H1 (cell line): ENCODE measurements at regions not wholly inside any gene's neighbourhood (a gene's known extent, or its start where the extent isn't known, plus 50 kb on each side); places are given as distances from the start of the nearest gene placed in this dataset.

Source experiments
- CTCF ChIA-PET: fragments of 300-600 bp; sonication (Branson Sonifier 250); formaldehyde crosslinking; loops from one replicate; lab custom pipeline; 2021; ENCODE audit not compliant: partially characterized antibody; lab: Charles Lee
- POLR2A ChIA-PET: fragments of 300-600 bp; sonication (Branson Sonifier 250); formaldehyde crosslinking; loops from one replicate; lab custom pipeline; 2021; ENCODE audit warnings: inconsistent platforms; ENCODE audit not compliant: partially characterized antibody; lab: Charles Lee
- DNase-seq, 2 experiments: peaks; one replicate each; pipeline versions ENCODE4 v3.0.0 to v3.0.0-alpha.2; 2010 to 2022; ENCODE audit warnings: low spot score in 2 of 2, low read depth in 1 of 2, mixed read lengths in 1 of 2
- FAIRE-seq: peaks from 2 replicates; lab custom pipeline; 2011; peaks lifted over from hg19 to GRCh38; lab: Jason Lieb, UNC
- H2AFZ ChIP-seq: 2 replicates; pipeline ENCODE4 v1.8.1; 2012; ENCODE audit warnings: low read length, inconsistent platforms
- H2AK5ac ChIP-seq: 2 replicates; pipeline ENCODE4 v1.6.1; 2013; ENCODE audit warnings: low read depth, low read length
- H2BK120ac ChIP-seq: replicated peaks from 2 replicates; pipeline ENCODE3; 2013; ENCODE audit warnings: low read depth, low read length, inconsistent platforms
- H2BK12ac ChIP-seq: 2 replicates; pipeline ENCODE4 v1.6.1; 2013; ENCODE audit warnings: low read depth, low read length
- H2BK15ac ChIP-seq: 2 replicates; pipeline ENCODE4 v1.6.1; 2013; ENCODE audit warnings: low read length
- H2BK20ac ChIP-seq: 2 replicates; pipeline ENCODE4 v1.6.1; 2013; ENCODE audit warnings: low read length
- H2BK5ac ChIP-seq: 2 replicates; pipeline ENCODE4 v1.6.1; 2013; ENCODE audit warnings: low read depth, low read length
- H3K14ac ChIP-seq: 2 replicates; pipeline ENCODE4 v1.6.1; 2013; ENCODE audit warnings: inconsistent platforms; ENCODE audit not compliant: insufficient read length
- H3K18ac ChIP-seq: 2 replicates; pipeline ENCODE4 v1.6.1; 2013; ENCODE audit warnings: low read length; ENCODE audit errors: extremely low read depth
- H3K23ac ChIP-seq: 2 replicates; pipeline ENCODE4 v1.6.1; 2013; ENCODE audit warnings: inconsistent platforms; ENCODE audit not compliant: insufficient read length
- H3K23me2 ChIP-seq: 2 replicates; pipeline ENCODE4 v1.6.1; 2013; ENCODE audit warnings: low read depth, low read length
- H3K27ac ChIP-seq: 2 replicates; pipeline ENCODE4 v1.6.1; 2011; ENCODE audit warnings: low read depth, low read length, inconsistent platforms
- H3K27me3 ChIP-seq, 4 experiments: replicated peaks in 1 of 4; 1 replicate in 1 of 4; 2 replicates in 3 of 4; pipeline versions ENCODE4 v1.6.1 to v1.8.1; 2011 to 2013; ENCODE audit warnings: low read length in 3 of 4, mild to moderate bottlenecking in 3 of 4, inconsistent platforms in 2 of 4, mixed read lengths in 2 of 4, moderate library complexity in 1 of 4; ENCODE audit not compliant: control insufficient read depth in 3 of 4, insufficient read depth in 3 of 4; ENCODE audit errors: extremely low read depth in 1 of 4
- H3K36me3 ChIP-seq, 4 experiments: 2 replicates each; pipeline versions ENCODE4 v1.6.1 to v1.8.1; 2011 to 2013; ENCODE audit warnings: mild to moderate bottlenecking in 4 of 4, low read length in 3 of 4, moderate library complexity in 2 of 4, control low read depth in 1 of 4, inconsistent platforms in 1 of 4; ENCODE audit not compliant: insufficient read depth in 4 of 4, control insufficient read depth in 2 of 4
- H3K4ac ChIP-seq: replicated peaks from 2 replicates; pipeline ENCODE3; 2013; ENCODE audit warnings: low read length, low read depth, mixed read lengths, inconsistent platforms; ENCODE audit not compliant: insufficient read length
- H3K4me1 ChIP-seq, 4 experiments: replicated peaks in 1 of 4; 1 replicate in 1 of 4; 2 replicates in 3 of 4; pipeline versions ENCODE4 v1.6.1 to v1.8.1; 2011 to 2013; ENCODE audit warnings: low read length in 3 of 4, inconsistent platforms in 2 of 4, mixed read lengths in 1 of 4; ENCODE audit not compliant: insufficient read depth in 4 of 4, control insufficient read depth in 3 of 4
- H3K4me2 ChIP-seq, 2 experiments: 2 replicates each; pipeline versions ENCODE4 v1.6.1 to v1.8.1; 2011 to 2013; ENCODE audit warnings: low read depth in 2 of 2, low read length in 2 of 2, control low read depth in 1 of 2, inconsistent platforms in 1 of 2, mild to moderate bottlenecking in 1 of 2; ENCODE audit not compliant: insufficient read depth in 1 of 2
- H3K4me3 ChIP-seq, 4 experiments: fragments of 200-600, 300-600 bp in 1 of 4; sonication (generic), shearing (Covaris generic), sonication (Bioruptor Twin) in 1 of 4; 2 replicates each; pipeline versions ENCODE4 v1.5.1 to v1.8.1; 2011 to 2016; ENCODE audit warnings: low read length in 4 of 4, low read depth in 3 of 4, control low read depth in 2 of 4, inconsistent platforms in 2 of 4, mild to moderate bottlenecking in 2 of 4, mixed read lengths in 1 of 4, moderate library complexity in 1 of 4; ENCODE audit not compliant: insufficient read depth in 2 of 4; ENCODE audit errors: extremely low read depth in 1 of 4
- H3K56ac ChIP-seq: replicated peaks from 2 replicates; pipeline ENCODE3; 2013; ENCODE audit warnings: low read depth, mild to moderate bottlenecking, mixed read lengths, low read length, inconsistent platforms; ENCODE audit not compliant: insufficient read length
- H3K79me1 ChIP-seq: 2 replicates; pipeline ENCODE4 v1.6.1; 2013; ENCODE audit warnings: low read depth, low read length, control low read depth
- H3K79me2 ChIP-seq, 2 experiments: 2 replicates each; pipeline versions ENCODE4 v1.6.1 to v1.8.1; 2012 to 2013; ENCODE audit warnings: low read length in 2 of 2, mild to moderate bottlenecking in 2 of 2, inconsistent platforms in 1 of 2; ENCODE audit not compliant: insufficient read depth in 2 of 2, control insufficient read depth in 1 of 2
- H3K9ac ChIP-seq, 4 experiments: replicated peaks in 1 of 4; 1 replicate in 1 of 4; 2 replicates in 3 of 4; pipeline versions ENCODE4 v1.6.1 to v1.8.1; 2011 to 2013; ENCODE audit warnings: low read depth in 3 of 4, low read length in 3 of 4, control low read depth in 2 of 4, mild to moderate bottlenecking in 2 of 4, moderate library complexity in 2 of 4, inconsistent platforms in 1 of 4; ENCODE audit errors: extremely low read depth in 1 of 4
- H3K9me3 ChIP-seq, 2 experiments: 2 replicates each; pipeline versions ENCODE4 v1.6.1 to v1.8.1; 2012 to 2013; ENCODE audit warnings: mild to moderate bottlenecking in 2 of 2, moderate library complexity in 2 of 2, control low read depth in 1 of 2, inconsistent platforms in 1 of 2, low read depth in 1 of 2, low read length in 1 of 2, mixed read lengths in 1 of 2; ENCODE audit not compliant: insufficient read depth in 2 of 2
- H4K20me1 ChIP-seq, 2 experiments: replicated peaks in 1 of 2; 2 replicates each; pipeline versions ENCODE3 to v1.8.1; 2011 to 2013; ENCODE audit warnings: inconsistent platforms in 2 of 2, low read length in 2 of 2, mild to moderate bottlenecking in 1 of 2; ENCODE audit not compliant: insufficient read depth in 2 of 2, control insufficient read depth in 1 of 2
- H4K5ac ChIP-seq: 2 replicates; pipeline ENCODE4 v1.6.1; 2013; ENCODE audit warnings: low read length, low read depth, mixed read lengths, inconsistent platforms; ENCODE audit not compliant: insufficient read length
- H4K8ac ChIP-seq: 2 replicates; pipeline ENCODE4 v1.8.0; 2013; ENCODE audit warnings: mild to moderate bottlenecking, moderate library complexity, low read length, inconsistent platforms; ENCODE audit not compliant: insufficient read depth; ENCODE audit errors: extremely low read depth
- H4K91ac ChIP-seq: replicated peaks from 2 replicates; pipeline ENCODE3; 2013; ENCODE audit warnings: low read length, mixed read lengths, inconsistent platforms; ENCODE audit not compliant: insufficient read length
- BACH1 ChIP-seq: IDR thresholded peaks from 2 replicates; pipeline ENCODE4 v1.6.1; 2012; ENCODE audit warnings: low read length, improper control_type of control experiment
- CBX5 ChIP-seq: fragments of 300-800, 300-1000 bp; sonication (generic); IDR thresholded peaks from 2 replicates; pipeline ENCODE4 v1.7.1; 2016; ENCODE audit warnings: antibody characterized with exemption, low read length, low read depth
- CBX8 ChIP-seq: fragments of 300-800, 300-1000 bp; sonication (generic); IDR thresholded peaks from 2 replicates; pipeline ENCODE4 v1.7.1; 2016; ENCODE audit warnings: low read depth, low read length, borderline replicate concordance
- CHD2 ChIP-seq: IDR thresholded peaks from 2 replicates; pipeline ENCODE4 v1.6.1; 2012; ENCODE audit warnings: low read length, improper control_type of control experiment
- CTBP2 ChIP-seq: IDR thresholded peaks from 2 replicates; pipeline ENCODE4 v1.7.0; 2011; ENCODE audit warnings: borderline replicate concordance, mild to moderate bottlenecking, moderate library complexity, mixed read lengths, low read length; ENCODE audit not compliant: insufficient read depth, insufficient read length
- EZH2 ChIP-seq: fragments of 200-600 bp; sonication (generic); IDR thresholded peaks from 2 replicates; pipeline ENCODE4 v1.7.1; 2012; ENCODE audit warnings: low read depth, mild to moderate bottlenecking, moderate library complexity, low read length, inconsistent platforms; ENCODE audit not compliant: severe bottlenecking
- GABPA ChIP-seq: IDR thresholded peaks from 2 replicates; pipeline ENCODE4 v1.6.1; 2011; ENCODE audit warnings: mild to moderate bottlenecking, low read length, moderate library complexity, borderline replicate concordance; ENCODE audit not compliant: insufficient read depth
- KDM4A ChIP-seq: IDR thresholded peaks from one replicate; pipeline ENCODE4 v1.7.1; 2012; ENCODE audit warnings: low read depth, mild to moderate bottlenecking, moderate library complexity, low read length, inconsistent platforms; ENCODE audit not compliant: severe bottlenecking
- KDM5A ChIP-seq: fragments of 200-600 bp; IDR thresholded peaks from 2 replicates; pipeline ENCODE4 v1.7.1; 2012; ENCODE audit warnings: mild to moderate bottlenecking, low read length, inconsistent platforms, mixed read lengths
- MAFK ChIP-seq: IDR thresholded peaks from 2 replicates; pipeline ENCODE4 v1.6.1; 2012; ENCODE audit warnings: low read depth, mild to moderate bottlenecking, improper control_type of control experiment, low read length
- NANOG ChIP-seq: IDR thresholded peaks from 2 replicates; pipeline ENCODE4 v1.6.1; 2011; ENCODE audit warnings: low read length, low read depth, mild to moderate bottlenecking, inconsistent platforms; ENCODE audit not compliant: insufficient read depth, poor library complexity, severe bottlenecking
- NRF1 ChIP-seq: IDR thresholded peaks from 2 replicates; pipeline ENCODE4 v1.6.1; 2011; ENCODE audit warnings: mild to moderate bottlenecking, low read depth, low read length, improper control_type of control experiment
- POU5F1 ChIP-seq: IDR thresholded peaks from 2 replicates; pipeline ENCODE4 v1.6.1; 2011; ENCODE audit warnings: low read depth, mild to moderate bottlenecking, low read length, moderate library complexity
- YY1 ChIP-seq: IDR thresholded peaks from 2 replicates; pipeline ENCODE4 v1.6.1; 2011; ENCODE audit warnings: low read depth, mild to moderate bottlenecking, low read length
- WGBS, 2 experiments: shearing (Covaris generic) in 1 of 2; methylation state at CpG; one replicate each; pipeline versions ENCODE4 v1.1.6 to v1.1.7; 2013 to 2015; ENCODE audit warnings: low lambda C conversion rate in 2 of 2, mixed read lengths in 2 of 2, inconsistent platforms in 1 of 2, low coverage in 1 of 2, missing lambda C conversion rate in 1 of 2; ENCODE audit not compliant: insufficient replicate concordance in 2 of 2, insufficient coverage in 1 of 2, insufficient read length in 1 of 2; ENCODE audit errors: extremely low coverage in 1 of 2, missing lambda C conversion rate in 1 of 2; 5-methylcytosine and 5-hydroxymethylcytosine counted together
- TF ChIP-seq, protein P1 (sequence below): IDR thresholded peaks from 2 replicates; pipeline ENCODE4 v1.6.1; 2012; ENCODE audit warnings: inconsistent platforms

DNA sequence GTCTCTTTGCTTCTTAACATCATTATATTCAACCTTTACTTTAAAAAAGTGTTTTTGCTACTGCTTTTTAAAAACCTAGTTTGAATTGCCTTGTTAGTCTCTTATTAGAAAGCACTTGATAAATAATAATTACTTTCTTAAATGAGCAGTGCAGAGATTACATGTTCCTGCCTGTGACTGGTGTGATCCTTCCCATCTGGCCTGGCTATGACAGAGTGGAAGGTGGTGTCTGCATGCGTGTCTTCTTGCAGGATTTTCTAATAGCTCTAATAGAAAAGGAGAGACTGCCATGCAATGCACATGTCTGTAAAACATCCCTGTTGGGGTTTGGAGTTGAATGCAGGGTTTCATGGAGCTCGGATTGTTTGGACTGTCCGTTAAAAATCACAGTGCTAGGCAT, 425.8 kb upstream of the TPM1 start:
- H4K5ac ChIP-seq: no peak overlapping the region
- H3K9me3 ChIP-seq: no peaks in the 10 kb centered on the region
- CTCF ChIA-PET: interaction anchor here (1.4 kb wide), 1 partner anchor 10 kb away, joined by 4 read pairs; no protein-coding TSS in a partner anchor
- FAIRE-seq: no peak
- H4K8ac ChIP-seq: no peak overlapping the region
- H3K9ac ChIP-seq: no peak overlapping the region
- no peak overlapping the region for H3K4me3 ChIP-seq
- no peak overlapping the region for H3K4ac ChIP-seq
- H3K36me3 ChIP-seq: no peaks in the 10 kb centered on the region
- WGBS, 2 experiments: 94% methylated on average over 3 of the region's 3 CpGs; no CpG with 5 or more reads in 1 of the 2 experiments
- H2AFZ ChIP-seq: no peak overlapping the region
- POLR2A ChIA-PET: no interaction called here
- H2BK120ac ChIP-seq: no peak overlapping the region
- H3K4me1 ChIP-seq: no peaks in the 10 kb centered on the region
- H3K27me3 ChIP-seq: no peaks in the 10 kb centered on the region
- H3K23me2 ChIP-seq: no peaks in the 10 kb centered on the region
- H3K4me2 ChIP-seq: no peak overlapping the region
- no peak overlapping the region for H3K14ac ChIP-seq
- no peak overlapping the region for H2BK12ac ChIP-seq
- no peaks in the 10 kb centered on the region for H4K20me1 ChIP-seq
- no peak overlapping the region for H4K91ac ChIP-seq
- H3K56ac ChIP-seq: no peak overlapping the region
- no peaks in the 10 kb centered on the region; the same call in 1 of the 2 replicates for H3K79me1 ChIP-seq
- H2BK15ac ChIP-seq: no peak overlapping the region
- H3K23ac ChIP-seq: no peak overlapping the region
- no peak overlapping the region for H2AK5ac ChIP-seq
- H2BK20ac ChIP-seq: no peak overlapping the region
- no peaks in the 10 kb centered on the region for H3K79me2 ChIP-seq
- H3K27ac ChIP-seq: no peak overlapping the region
- no peak overlapping the region for H2BK5ac ChIP-seq
- no peak overlapping the region for H3K18ac ChIP-seq
- no peak for DNase-seq
- TF ChIP-seq MAFK: no peak
- no peak for TF ChIP-seq YY1
- no peak for TF ChIP-seq CTBP2
- TF ChIP-seq KDM5A: no peak
- TF ChIP-seq POU5F1: no peak
- no peak for TF ChIP-seq NRF1
- TF ChIP-seq CHD2: no peak
- TF ChIP-seq NANOG: no peak
- no peak for TF ChIP-seq CBX5
- TF ChIP-seq, protein P1, sequence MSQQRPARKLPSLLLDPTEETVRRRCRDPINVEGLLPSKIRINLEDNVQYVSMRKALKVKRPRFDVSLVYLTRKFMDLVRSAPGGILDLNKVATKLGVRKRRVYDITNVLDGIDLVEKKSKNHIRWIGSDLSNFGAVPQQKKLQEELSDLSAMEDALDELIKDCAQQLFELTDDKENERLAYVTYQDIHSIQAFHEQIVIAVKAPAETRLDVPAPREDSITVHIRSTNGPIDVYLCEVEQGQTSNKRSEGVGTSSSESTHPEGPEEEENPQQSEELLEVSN: no peak
- no peak for TF ChIP-seq GABPA
- no peak for TF ChIP-seq EZH2
- no peak for TF ChIP-seq KDM4A
- TF ChIP-seq BACH1: no peak
- no peak for TF ChIP-seq CBX8
